Natural killer cell (primary cell): ENCODE measurements at regions not wholly inside any gene's neighbourhood (a gene's known extent, or its start where the extent isn't known, plus 50 kb on each side); places are given as distances from the start of the nearest gene placed in this dataset.
"Not testable (repeated sequence)": the region's sequence is repeated elsewhere in the genome, so short reads cannot be mapped to it uniquely, and the experiment has no call there.

ENCODE experiments used
- ATAC-seq, 3 donors: fragments of 150-1000 bp in 2 of 3; fragments of 200-7000 bp in 1 of 3; cut with Tn5 transposase; 1 replicate in 1 of 3; 2 replicates in 2 of 3; pipeline ENCODE4 v1.10.0; 2021; ENCODE audit warnings: mild to moderate bottlenecking in 2 of 3, moderate library complexity in 2 of 3
- DNase-seq, 2 donors: peaks; one replicate each; pipeline versions ENCODE4 v3.0.0 to v3.0.0-alpha.2; 2013 to 2021; ENCODE audit warnings: mixed read lengths in 1 of 2
- H3K27ac ChIP-seq: one replicate; pipeline ENCODE4 v1.5.1; 2013; ENCODE audit warnings: mild to moderate bottlenecking, low read length
- H3K27me3 ChIP-seq: one replicate; pipeline ENCODE4 v1.6.1; 2013; ENCODE audit warnings: low read length; ENCODE audit not compliant: control insufficient read depth, insufficient read depth
- H3K36me3 ChIP-seq: one replicate; pipeline ENCODE4 v1.6.1; 2013; ENCODE audit warnings: low read length; ENCODE audit not compliant: control insufficient read depth, insufficient read depth
- H3K4me1 ChIP-seq: one replicate; pipeline ENCODE4 v1.6.1; 2013; ENCODE audit warnings: low read length; ENCODE audit not compliant: control insufficient read depth, insufficient read depth
- H3K4me3 ChIP-seq: one replicate; pipeline ENCODE4 v1.5.1; 2013; ENCODE audit warnings: low read length
- H3K9me3 ChIP-seq: one replicate; pipeline ENCODE4 v1.6.1; 2013; ENCODE audit warnings: low read length; ENCODE audit not compliant: control insufficient read depth, insufficient read depth
- H3K27ac Mint-ChIP-seq, 2 donors: one replicate each; pipeline ENCODE4 v1.8.0; 2022; ENCODE audit warnings: mild to moderate bottlenecking in 2 of 2, mixed read lengths in 2 of 2, moderate library complexity in 1 of 2
- H3K27me3 Mint-ChIP-seq, 2 donors: one replicate each; pipeline ENCODE4 v1.8.0; 2022; ENCODE audit warnings: low read depth in 2 of 2, mixed read lengths in 2 of 2
- H3K36me3 Mint-ChIP-seq: one replicate; pipeline ENCODE4 v1.8.0; 2022; ENCODE audit warnings: mixed read lengths
- H3K4me1 Mint-ChIP-seq, 2 donors: one replicate each; pipeline ENCODE4 v1.8.0; 2022; ENCODE audit warnings: mixed read lengths in 2 of 2
- H3K4me3 Mint-ChIP-seq: one replicate; pipeline ENCODE4 v1.8.0; 2022; ENCODE audit warnings: mild to moderate bottlenecking, moderate library complexity, mixed read lengths
- H3K9me3 Mint-ChIP-seq, 2 donors: one replicate each; pipeline ENCODE4 v1.8.0; 2022; ENCODE audit warnings: mixed read lengths in 2 of 2
- WGBS: methylation state at CpG from one replicate; pipeline ENCODE4 v1.1.7; 2013; ENCODE audit warnings: missing lambda C conversion rate; ENCODE audit not compliant: insufficient coverage; 5-methylcytosine and 5-hydroxymethylcytosine counted together
- intact Hi-C: fragments of 100-400 bp; cut with micrococcal nuclease; formaldehyde crosslinking; loops from one replicate; pipeline ENCODE4 v1.14.2; 2022
- TF ChIP-seq, protein P1 (sequence below): fragments of 200-600 bp; IDR thresholded peaks from one replicate; pipeline ENCODE4 v1.8.0; 2022; ENCODE audit warnings: antibody characterized with exemption

DNA sequence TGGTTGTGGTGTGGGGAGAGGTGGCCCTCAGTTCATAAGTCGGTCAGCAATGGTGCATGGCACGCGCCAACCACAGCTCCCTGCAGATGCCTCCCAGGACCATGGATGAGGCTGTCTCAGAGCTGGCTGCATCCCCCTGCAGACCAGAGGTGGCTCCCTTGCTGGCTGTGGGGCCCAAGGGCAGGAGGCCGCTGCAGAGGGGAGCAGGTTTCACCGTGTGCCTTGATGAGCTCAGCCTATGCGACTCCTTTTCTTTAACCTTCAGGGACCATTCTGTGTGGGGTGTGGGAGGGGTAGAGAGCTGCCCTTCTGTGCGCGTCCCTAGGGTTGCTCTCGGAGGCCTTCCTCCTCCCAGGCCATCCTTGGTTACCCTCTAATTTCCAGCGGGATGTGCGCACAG, 152.4 kb downstream of the ACTR3B start:
- Histone ChIP-seq H3K27ac (no peak overlapping the region), H3K27me3 (no peaks in the 10 kb centered on the region), H3K4me3 (no peak overlapping the region), H3K36me3 (no peaks in the 10 kb centered on the region), H3K4me1 (no peaks in the 10 kb centered on the region), H3K9me3 (no peaks in the 10 kb centered on the region)
- Mint-ChIP-seq H3K36me3 (no peaks in the 10 kb centered on the region), H3K4me1 (no peaks in the 10 kb centered on the region), H3K4me3 (no peak overlapping the region), H3K9me3 (no peaks in the 10 kb centered on the region), H3K27ac (no peak overlapping the region), H3K27me3 (no peaks in the 10 kb centered on the region)
- intact Hi-C loops = no loop called here
- 92% methylated on average over 11 of the region's 11 CpGs for WGBS
- TF ChIP-seq, protein P1, sequence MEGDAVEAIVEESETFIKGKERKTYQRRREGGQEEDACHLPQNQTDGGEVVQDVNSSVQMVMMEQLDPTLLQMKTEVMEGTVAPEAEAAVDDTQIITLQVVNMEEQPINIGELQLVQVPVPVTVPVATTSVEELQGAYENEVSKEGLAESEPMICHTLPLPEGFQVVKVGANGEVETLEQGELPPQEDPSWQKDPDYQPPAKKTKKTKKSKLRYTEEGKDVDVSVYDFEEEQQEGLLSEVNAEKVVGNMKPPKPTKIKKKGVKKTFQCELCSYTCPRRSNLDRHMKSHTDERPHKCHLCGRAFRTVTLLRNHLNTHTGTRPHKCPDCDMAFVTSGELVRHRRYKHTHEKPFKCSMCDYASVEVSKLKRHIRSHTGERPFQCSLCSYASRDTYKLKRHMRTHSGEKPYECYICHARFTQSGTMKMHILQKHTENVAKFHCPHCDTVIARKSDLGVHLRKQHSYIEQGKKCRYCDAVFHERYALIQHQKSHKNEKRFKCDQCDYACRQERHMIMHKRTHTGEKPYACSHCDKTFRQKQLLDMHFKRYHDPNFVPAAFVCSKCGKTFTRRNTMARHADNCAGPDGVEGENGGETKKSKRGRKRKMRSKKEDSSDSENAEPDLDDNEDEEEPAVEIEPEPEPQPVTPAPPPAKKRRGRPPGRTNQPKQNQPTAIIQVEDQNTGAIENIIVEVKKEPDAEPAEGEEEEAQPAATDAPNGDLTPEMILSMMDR = no peak
- DNase-seq = no peak
- no peak for ATAC-seq

DNA sequence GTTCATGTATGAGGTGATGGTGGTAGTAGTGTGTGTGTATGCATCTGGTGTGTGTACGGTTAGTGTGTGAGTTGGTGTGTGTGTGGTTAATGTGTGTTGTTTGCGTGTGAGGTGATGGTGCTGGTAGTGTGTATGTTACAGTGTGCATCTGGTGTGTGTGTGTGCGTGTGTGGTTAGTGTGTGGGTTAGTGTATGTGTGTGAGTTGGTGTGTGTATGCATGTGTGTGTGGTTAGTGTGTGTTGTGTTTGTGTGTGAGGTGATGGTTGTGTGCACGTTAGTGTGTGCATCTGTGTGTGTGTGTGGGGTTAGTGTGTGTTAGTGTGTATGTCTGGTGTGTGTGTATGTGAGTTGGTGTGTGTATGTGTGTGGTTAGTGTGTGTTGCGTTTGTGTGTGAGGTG, 153.0 kb downstream of the ACTR3B start:
- H3K4me3 Mint-ChIP-seq = no peak overlapping the region
- H3K4me3 ChIP-seq = no peak overlapping the region
- TF ChIP-seq, protein P1 = no peak
- H3K4me1 Mint-ChIP-seq = no peaks in the 10 kb centered on the region
- H3K27me3 Mint-ChIP-seq = no peaks in the 10 kb centered on the region
- no peaks in the 10 kb centered on the region for H3K27me3 ChIP-seq
- H3K9me3 ChIP-seq = no peaks in the 10 kb centered on the region
- H3K36me3 Mint-ChIP-seq = no peaks in the 10 kb centered on the region
- intact Hi-C loops = no loop called here
- H3K27ac Mint-ChIP-seq = no peak overlapping the region
- no peak overlapping the region for H3K27ac ChIP-seq
- DNase-seq = no peak
- no peaks in the 10 kb centered on the region for H3K9me3 Mint-ChIP-seq
- H3K36me3 ChIP-seq = no peaks in the 10 kb centered on the region
- WGBS = 88% methylated on average over 5 of the region's 5 CpGs
- H3K4me1 ChIP-seq = no peaks in the 10 kb centered on the region
- ATAC-seq = peak in 1 of 3 donors; percentile 10

DNA sequence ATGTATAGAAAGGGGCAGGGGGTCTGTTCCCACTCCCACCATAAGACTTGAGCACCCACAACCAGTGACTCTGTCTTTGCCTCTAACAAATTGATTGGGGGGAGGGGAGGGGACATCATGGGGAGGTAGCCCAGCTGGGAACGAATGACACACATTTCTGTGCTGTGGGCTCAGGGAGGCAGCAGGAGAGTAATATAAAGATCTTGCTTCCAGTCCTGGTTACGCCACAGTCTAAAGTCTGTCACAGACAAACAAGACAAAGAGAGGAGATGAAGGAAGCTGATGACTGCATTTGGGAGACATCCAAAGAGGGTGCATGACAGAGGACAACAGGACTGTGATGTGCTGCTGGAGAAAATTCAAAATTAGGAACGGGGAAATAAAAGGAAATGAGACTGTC, 153.9 kb downstream of the ACTR3B start:
- TF ChIP-seq, protein P1 = no peak
- no peaks in the 10 kb centered on the region for H3K9me3 Mint-ChIP-seq

DNA sequence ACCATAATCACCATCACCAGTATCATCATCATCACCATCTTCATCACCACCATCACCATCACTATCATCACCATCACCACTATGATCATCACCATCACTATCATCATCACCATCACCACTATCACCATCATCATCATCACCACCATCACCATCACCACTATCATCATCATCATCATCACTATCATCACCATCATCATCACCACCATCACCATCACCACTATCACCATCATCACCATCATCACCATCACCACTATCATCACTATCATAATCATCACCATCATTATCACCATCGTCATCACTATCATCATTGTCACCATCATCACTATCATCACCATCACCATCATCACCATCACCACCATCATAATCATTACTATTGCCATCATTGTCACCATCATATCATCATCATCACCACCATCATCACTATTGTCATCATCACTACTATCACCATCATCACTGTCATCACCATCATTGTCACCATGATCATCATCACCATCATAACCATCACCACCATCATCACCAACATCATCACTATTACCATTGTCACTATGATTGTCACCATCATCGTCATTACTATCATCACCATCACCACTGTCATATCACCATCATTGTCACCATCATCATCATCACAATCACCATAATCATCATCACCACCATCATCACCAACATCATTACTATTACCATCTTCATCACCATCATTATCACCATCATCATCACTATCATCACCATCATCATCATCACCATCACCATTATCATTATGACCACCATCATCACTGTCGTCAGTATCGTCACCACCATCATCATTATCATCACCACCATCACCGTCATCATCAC, 154.7 kb downstream of the ACTR3B start:
- Histone ChIP-seq H3K4me3 (no peak overlapping the region), H3K36me3 (no peaks in the 10 kb centered on the region), H3K27me3 (no peaks in the 10 kb centered on the region), H3K4me1 (no peaks in the 10 kb centered on the region), H3K9me3 (no peaks in the 10 kb centered on the region), H3K27ac (no peak overlapping the region)
- Mint-ChIP-seq H3K27ac (no peak overlapping the region), H3K4me3 (no peak overlapping the region), H3K27me3 (no peaks in the 10 kb centered on the region), H3K36me3 (no peaks in the 10 kb centered on the region), H3K9me3 (no peaks in the 10 kb centered on the region), H3K4me1 (no peaks in the 10 kb centered on the region)
- over 99% methylated on average over 5 of the region's 5 CpGs for WGBS
- ATAC-seq (no peak), DNase-seq (no peak)
- intact Hi-C loops = no loop called here
- TF ChIP-seq, protein P1 = no peak

More for the DNA sequence above, 153.9 kb downstream of the ACTR3B start:
- Histone ChIP-seq H3K36me3 (no peaks in the 10 kb centered on the region), H3K4me1 (no peaks in the 10 kb centered on the region), H3K4me3 (no peak overlapping the region), H3K27ac (no peak overlapping the region), H3K27me3 (no peaks in the 10 kb centered on the region), H3K9me3 (no peaks in the 10 kb centered on the region)
- ATAC-seq (no peak), DNase-seq (no peak)
- Mint-ChIP-seq H3K4me1 (no peaks in the 10 kb centered on the region), H3K4me3 (no peak overlapping the region), H3K27me3 (no peaks in the 10 kb centered on the region), H3K36me3 (no peaks in the 10 kb centered on the region), H3K27ac (no peak overlapping the region)
- WGBS = 81% methylated on average over 3 of the region's 3 CpGs
- intact Hi-C loops = no loop called here

DNA sequence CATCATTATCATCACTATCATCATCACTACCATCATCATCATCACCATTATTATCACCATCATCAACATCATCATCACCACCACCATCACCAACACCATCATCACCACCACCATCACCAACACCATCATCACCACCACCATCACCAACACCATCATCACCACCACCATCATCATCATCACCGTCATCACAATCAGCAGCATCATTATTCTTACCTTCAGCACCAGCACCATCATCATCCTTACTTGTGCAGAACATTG, 155.2 kb downstream of the ACTR3B start:
- H3K4me1 ChIP-seq, intact Hi-C loops, H3K27ac Mint-ChIP-seq, ATAC-seq, H3K9me3 ChIP-seq, H3K4me3 ChIP-seq, H3K4me1 Mint-ChIP-seq, H3K27ac ChIP-seq, DNase-seq, H3K27me3 Mint-ChIP-seq, H3K36me3 ChIP-seq, H3K9me3 Mint-ChIP-seq, H3K36me3 Mint-ChIP-seq, H3K4me3 Mint-ChIP-seq, H3K27me3 ChIP-seq: not testable (repeated sequence)
- 96% methylated on average over 1 of the region's 1 CpG for WGBS
